ENCODE measurements at regions not wholly inside any gene's neighbourhood (a gene's known extent, or its start where the extent isn't known, plus 50 kb on each side); places are given as distances from the start of the nearest gene placed in this dataset.

DNA sequence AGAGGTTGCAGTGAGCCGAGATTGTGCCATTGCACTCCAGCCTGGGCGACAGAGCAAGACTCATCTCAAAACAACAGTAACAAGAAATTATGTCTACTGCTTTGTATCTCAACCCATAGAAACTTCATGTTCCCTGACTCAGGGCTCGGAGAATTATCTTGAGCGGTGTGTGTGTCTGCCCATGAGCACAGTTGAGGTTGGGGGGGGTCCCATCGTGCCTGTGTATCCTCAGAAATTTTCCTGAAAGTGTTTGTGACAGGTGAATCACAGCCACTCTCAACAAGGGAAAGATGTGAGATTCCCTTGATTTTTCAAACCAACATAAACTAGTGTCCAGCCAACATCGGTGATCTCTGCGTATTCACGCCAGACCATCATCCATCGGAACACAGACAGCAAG lies 319.1 kb downstream of the ASMT start:
- DNase-seq = no peak
- no peaks in the 10 kb centered on the region for H3K27me3 ChIP-seq
- H3K27ac ChIP-seq = no peak overlapping the region
- no peaks in the 10 kb centered on the region for H3K9me3 ChIP-seq
- no peak overlapping the region for H3K4me3 ChIP-seq
- H3K36me3 ChIP-seq = no peaks in the 10 kb centered on the region
- no peaks in the 10 kb centered on the region for H3K4me1 ChIP-seq
- intact Hi-C loops (cut with DNase I) = no loop called here
- TF ChIP-seq, protein P1, sequence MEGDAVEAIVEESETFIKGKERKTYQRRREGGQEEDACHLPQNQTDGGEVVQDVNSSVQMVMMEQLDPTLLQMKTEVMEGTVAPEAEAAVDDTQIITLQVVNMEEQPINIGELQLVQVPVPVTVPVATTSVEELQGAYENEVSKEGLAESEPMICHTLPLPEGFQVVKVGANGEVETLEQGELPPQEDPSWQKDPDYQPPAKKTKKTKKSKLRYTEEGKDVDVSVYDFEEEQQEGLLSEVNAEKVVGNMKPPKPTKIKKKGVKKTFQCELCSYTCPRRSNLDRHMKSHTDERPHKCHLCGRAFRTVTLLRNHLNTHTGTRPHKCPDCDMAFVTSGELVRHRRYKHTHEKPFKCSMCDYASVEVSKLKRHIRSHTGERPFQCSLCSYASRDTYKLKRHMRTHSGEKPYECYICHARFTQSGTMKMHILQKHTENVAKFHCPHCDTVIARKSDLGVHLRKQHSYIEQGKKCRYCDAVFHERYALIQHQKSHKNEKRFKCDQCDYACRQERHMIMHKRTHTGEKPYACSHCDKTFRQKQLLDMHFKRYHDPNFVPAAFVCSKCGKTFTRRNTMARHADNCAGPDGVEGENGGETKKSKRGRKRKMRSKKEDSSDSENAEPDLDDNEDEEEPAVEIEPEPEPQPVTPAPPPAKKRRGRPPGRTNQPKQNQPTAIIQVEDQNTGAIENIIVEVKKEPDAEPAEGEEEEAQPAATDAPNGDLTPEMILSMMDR (IDR thresholded peaks at IDR 0.05) = no peak
- ATAC-seq = no peak

DNA sequence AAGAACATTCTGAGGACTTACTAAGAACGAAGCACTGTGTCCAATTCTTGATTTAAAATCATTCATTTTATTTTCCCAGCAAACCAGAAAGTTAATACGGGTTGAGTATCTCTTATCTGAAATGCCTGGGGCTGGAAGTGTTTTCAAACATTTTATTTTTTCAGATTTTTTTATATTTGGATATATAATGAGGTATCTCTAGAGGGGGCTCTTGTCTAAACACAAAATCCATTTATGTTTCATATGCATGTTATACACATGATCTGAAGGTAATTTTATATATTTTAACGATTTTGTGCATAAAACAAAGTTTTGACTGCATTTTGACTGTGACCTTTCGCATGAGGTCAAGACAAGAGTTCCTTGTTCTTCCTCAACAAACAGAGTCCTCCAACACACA lies 320.9 kb downstream of the ASMT start:
- H3K36me3 ChIP-seq = no peaks in the 10 kb centered on the region
- H3K4me1 ChIP-seq = no peaks in the 10 kb centered on the region
- no peak overlapping the region for H3K27ac ChIP-seq
- ATAC-seq (no peak), DNase-seq (no peak)
- H3K27me3 ChIP-seq = no peaks in the 10 kb centered on the region
- no peak overlapping the region for H3K4me3 ChIP-seq
- TF ChIP-seq, protein P1 (IDR thresholded peaks at IDR 0.05) = no peak
- intact Hi-C loops (cut with DNase I) = no loop called here
- H3K9me3 ChIP-seq = no peaks in the 10 kb centered on the region

DNA sequence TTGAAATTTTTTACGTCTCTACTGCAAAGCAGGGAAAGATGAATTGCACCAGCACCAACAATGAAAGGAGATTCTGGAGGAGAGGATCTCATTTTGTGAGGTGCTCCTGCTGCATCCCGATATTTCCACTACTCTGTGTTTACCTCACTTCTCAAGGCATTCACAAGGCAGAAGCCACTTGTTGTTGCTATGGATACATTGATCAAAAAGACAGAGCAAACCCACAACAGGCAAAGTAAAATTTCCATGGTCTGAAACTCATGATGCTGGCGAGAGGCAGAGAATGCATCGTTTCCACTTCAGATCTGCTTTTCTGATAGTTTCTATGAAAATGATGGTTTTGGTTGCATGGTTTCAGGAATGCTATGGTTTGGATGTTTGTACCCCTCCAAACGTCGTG lies 323.3 kb downstream of the ASMT start:
- H3K4me3 ChIP-seq = no peak overlapping the region
- H3K27ac ChIP-seq = no peak overlapping the region
- H3K27me3 ChIP-seq = no peaks in the 10 kb centered on the region
- no peaks in the 10 kb centered on the region for H3K36me3 ChIP-seq
- H3K9me3 ChIP-seq = no peaks in the 10 kb centered on the region
- intact Hi-C loops (cut with DNase I) = no loop called here
- TF ChIP-seq, protein P1 (IDR thresholded peaks at IDR 0.05) = no peak
- H3K4me1 ChIP-seq = no peaks in the 10 kb centered on the region
- ATAC-seq = no peak
- DNase-seq = no peak

DNA sequence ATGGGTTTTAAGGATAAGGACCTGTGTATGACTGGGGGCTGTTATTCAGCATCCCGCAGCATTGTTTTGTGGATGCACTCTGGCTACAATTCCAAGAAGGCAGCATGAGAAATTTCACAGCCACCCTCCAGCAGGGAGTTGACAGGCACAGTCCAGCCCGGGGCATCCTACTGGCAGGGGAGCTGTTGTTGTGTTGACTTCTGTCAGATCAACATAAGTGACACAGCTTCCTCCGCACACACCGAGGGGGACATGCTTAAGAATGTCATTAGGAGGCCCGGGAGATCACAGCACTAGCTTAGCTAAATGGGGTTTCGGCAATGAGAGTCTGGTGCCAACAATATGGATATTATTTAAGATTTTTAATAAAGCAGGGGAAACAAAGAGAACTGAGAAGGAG lies 326.5 kb downstream of the ASMT start:
- ATAC-seq = no peak
- Histone ChIP-seq H3K36me3 (no peaks in the 10 kb centered on the region), H3K27ac (no peak overlapping the region), H3K4me1 (no peaks in the 10 kb centered on the region), H3K4me3 (no peak overlapping the region), H3K27me3 (no peaks in the 10 kb centered on the region), H3K9me3 (no peaks in the 10 kb centered on the region)
- no peak for DNase-seq
- intact Hi-C loops (cut with DNase I) = no loop called here
- TF ChIP-seq, protein P1 (IDR thresholded peaks at IDR 0.05) = no peak

DNA sequence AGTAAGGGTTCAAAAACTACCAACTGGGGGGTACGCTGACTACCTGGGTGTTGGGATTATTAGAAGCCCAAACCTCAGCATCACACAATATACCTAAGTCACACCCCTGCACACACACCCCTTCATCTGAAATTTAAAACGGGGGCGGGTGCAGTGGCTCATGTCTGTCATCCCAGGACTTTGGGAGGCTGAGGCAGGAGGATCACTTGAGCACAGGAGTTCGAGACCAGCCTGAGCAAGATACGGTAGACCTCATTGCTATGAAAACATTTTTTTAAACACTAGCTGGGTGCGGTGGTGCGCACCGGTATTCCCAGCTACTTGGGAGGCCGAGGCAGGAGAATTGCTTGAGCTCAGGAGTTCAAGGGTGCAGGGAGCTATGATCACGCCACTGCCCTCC lies 331.0 kb downstream of the ASMT start:
- Histone ChIP-seq H3K9me3 (no peaks in the 10 kb centered on the region), H3K4me1 (no peaks in the 10 kb centered on the region), H3K36me3 (no peaks in the 10 kb centered on the region), H3K27ac (no peak overlapping the region), H3K27me3 (no peaks in the 10 kb centered on the region), H3K4me3 (no peak overlapping the region)
- ATAC-seq (no peak), DNase-seq (no peak)
- TF ChIP-seq, protein P1 (IDR thresholded peaks at IDR 0.05) = no peak
- intact Hi-C loops (cut with DNase I) = no loop called here

DNA sequence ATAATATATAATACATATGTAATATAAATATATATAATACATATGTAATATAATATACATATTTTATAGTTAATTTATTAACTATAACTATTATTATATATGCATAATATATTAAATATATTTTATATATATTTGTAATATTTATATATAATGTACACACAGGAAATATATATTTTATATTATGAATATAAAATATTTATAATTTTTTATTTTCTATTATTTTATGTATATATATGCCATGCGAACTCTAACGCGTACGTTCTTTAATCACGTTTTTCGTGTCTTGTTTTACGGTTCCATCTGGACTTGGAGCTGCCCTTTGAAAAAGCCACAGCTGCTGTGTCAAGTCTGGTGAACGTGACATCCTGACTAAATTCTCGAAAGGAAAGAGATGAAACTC lies 332.1 kb downstream of the ASMT start:
- no peaks in the 10 kb centered on the region for H3K9me3 ChIP-seq
- ATAC-seq (no peak), DNase-seq (no peak)
- no peaks in the 10 kb centered on the region for H3K4me1 ChIP-seq
- no peak overlapping the region for H3K27ac ChIP-seq
- intact Hi-C loops (cut with DNase I) = no loop called here
- H3K27me3 ChIP-seq = no peaks in the 10 kb centered on the region
- no peaks in the 10 kb centered on the region for H3K36me3 ChIP-seq
- no peak overlapping the region for H3K4me3 ChIP-seq
- TF ChIP-seq, protein P1 (IDR thresholded peaks at IDR 0.05) = no peak

Measured in upper lobe of right lung (tissue), 1 donor.